ENCODE measurements at regions not wholly inside any gene's neighbourhood (a gene's known extent, or its start where the extent isn't known, plus 50 kb on each side); places are given as distances from the start of the nearest gene placed in this dataset.

DNA sequence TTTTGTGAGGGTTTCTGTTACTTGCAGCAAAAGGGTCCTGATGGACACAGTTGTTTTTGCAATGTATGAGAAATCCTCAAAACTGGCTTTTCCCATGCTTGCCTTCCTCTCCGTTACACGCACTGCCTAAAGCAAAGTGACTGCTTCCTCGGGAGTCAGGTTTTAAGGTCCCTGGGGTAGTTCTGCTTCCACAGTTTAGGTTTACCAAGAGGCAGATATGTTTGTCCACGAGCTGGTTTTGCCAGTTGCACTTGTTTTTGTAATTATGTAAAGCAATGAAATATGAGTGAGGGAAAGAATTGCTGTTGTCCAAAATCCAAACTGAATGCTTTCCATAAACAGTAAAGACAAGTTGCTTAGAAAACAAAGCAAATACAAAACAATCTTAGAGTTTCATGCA lies 290.7 kb upstream of the AMIGO2 start:
- Histone ChIP-seq H3K27me3 (no peaks in the 10 kb centered on the region), H3K4me1 (no peaks in the 10 kb centered on the region), H3K4me3 (no peak overlapping the region), H3K36me3 (no peaks in the 10 kb centered on the region), H3K9me3 (no peaks in the 10 kb centered on the region), H3K27ac (no peak overlapping the region)
- no peak for TF ChIP-seq POLR2A (IDR thresholded peaks at IDR 0.05)
- TF ChIP-seq, protein P1, sequence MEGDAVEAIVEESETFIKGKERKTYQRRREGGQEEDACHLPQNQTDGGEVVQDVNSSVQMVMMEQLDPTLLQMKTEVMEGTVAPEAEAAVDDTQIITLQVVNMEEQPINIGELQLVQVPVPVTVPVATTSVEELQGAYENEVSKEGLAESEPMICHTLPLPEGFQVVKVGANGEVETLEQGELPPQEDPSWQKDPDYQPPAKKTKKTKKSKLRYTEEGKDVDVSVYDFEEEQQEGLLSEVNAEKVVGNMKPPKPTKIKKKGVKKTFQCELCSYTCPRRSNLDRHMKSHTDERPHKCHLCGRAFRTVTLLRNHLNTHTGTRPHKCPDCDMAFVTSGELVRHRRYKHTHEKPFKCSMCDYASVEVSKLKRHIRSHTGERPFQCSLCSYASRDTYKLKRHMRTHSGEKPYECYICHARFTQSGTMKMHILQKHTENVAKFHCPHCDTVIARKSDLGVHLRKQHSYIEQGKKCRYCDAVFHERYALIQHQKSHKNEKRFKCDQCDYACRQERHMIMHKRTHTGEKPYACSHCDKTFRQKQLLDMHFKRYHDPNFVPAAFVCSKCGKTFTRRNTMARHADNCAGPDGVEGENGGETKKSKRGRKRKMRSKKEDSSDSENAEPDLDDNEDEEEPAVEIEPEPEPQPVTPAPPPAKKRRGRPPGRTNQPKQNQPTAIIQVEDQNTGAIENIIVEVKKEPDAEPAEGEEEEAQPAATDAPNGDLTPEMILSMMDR (IDR thresholded peaks at IDR 0.05 in 4 of 5, conservative IDR thresholded peaks at IDR 0.05 in 1 of 5), result no peak
- intact Hi-C loops (cut with DNase I; ENCODE audit: low total_unique reads), result no loop called here
- ATAC-seq (no peak), DNase-seq (no peak)
- in situ Hi-C loops (cut with MboI; ENCODE audit: low sequenced_read_pairs in 4 of 4), result no loop called here

GRCh38 chr12:47369085-47369484 lies 289.3 kb upstream of the AMIGO2 start:
- no peaks in the 10 kb centered on the region for H3K9me3 ChIP-seq
- no peaks in the 10 kb centered on the region for H3K36me3 ChIP-seq
- ATAC-seq (no peak), DNase-seq (no peak)
- no peak overlapping the region for H3K4me3 ChIP-seq
- H3K27me3 ChIP-seq, result no peaks in the 10 kb centered on the region
- intact Hi-C loops (cut with DNase I; ENCODE audit: low total_unique reads) (no loop called here), in situ Hi-C loops (cut with MboI; ENCODE audit: low sequenced_read_pairs in 4 of 4) (no loop called here)
- TF ChIP-seq, protein P1 (IDR thresholded peaks at IDR 0.05 in 4 of 5, conservative IDR thresholded peaks at IDR 0.05 in 1 of 5), result no peak
- TF ChIP-seq POLR2A (IDR thresholded peaks at IDR 0.05), result no peak
- no peak overlapping the region for H3K27ac ChIP-seq
- no peaks in the 10 kb centered on the region for H3K4me1 ChIP-seq

- DNase-seq (no peak), ATAC-seq (no peak)
- Histone ChIP-seq H3K4me1 (no peaks in the 10 kb centered on the region), H3K36me3 (no peaks in the 10 kb centered on the region), H3K4me3 (no peak overlapping the region), H3K9me3 (no peaks in the 10 kb centered on the region), H3K27ac (no peak overlapping the region), H3K27me3 (no peaks in the 10 kb centered on the region)
- TF ChIP-seq, protein P1 (IDR thresholded peaks at IDR 0.05 in 4 of 5, conservative IDR thresholded peaks at IDR 0.05 in 1 of 5), result no peak
- no peak for TF ChIP-seq POLR2A (IDR thresholded peaks at IDR 0.05)
- intact Hi-C loops (cut with DNase I; ENCODE audit: low total_unique reads), result no loop called here
- in situ Hi-C loops (cut with MboI; ENCODE audit: low sequenced_read_pairs in 4 of 4), result no loop called here
These were observed 288.3 kb upstream of the AMIGO2 start for GRCh38 chr12:47367912-47368537.

DNA sequence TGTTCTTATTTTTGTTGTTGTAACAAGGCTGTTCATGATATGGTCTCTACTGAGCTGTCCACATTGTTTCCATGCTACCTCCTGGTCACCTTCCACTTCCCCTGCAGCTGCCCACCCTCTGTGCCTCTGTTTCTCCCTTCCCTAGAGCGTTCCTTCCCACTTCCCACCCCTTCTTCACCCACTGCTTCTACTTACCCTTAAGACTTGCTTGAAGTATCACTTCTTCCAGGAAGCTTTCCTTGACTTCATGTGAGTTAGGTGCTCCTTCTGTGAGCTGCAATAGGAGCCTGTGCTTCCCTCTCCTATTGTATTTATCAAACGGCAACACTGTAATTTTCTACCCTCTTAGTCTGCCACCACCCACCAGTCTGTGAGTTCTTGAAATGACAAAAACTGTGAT lies 286.8 kb upstream of the AMIGO2 start:
- no peaks in the 10 kb centered on the region for H3K4me1 ChIP-seq
- intact Hi-C loops (cut with DNase I; ENCODE audit: low total_unique reads), result no loop called here

More for the DNA sequence above, 286.8 kb upstream of the AMIGO2 start:
- no peaks in the 10 kb centered on the region for H3K27me3 ChIP-seq
- no peaks in the 10 kb centered on the region for H3K36me3 ChIP-seq
- no peak overlapping the region for H3K4me3 ChIP-seq
- no peak for DNase-seq
- ATAC-seq, result no peak
- TF ChIP-seq POLR2A (IDR thresholded peaks at IDR 0.05), result no peak
- TF ChIP-seq, protein P1 (IDR thresholded peaks at IDR 0.05 in 4 of 5, conservative IDR thresholded peaks at IDR 0.05 in 1 of 5), result no peak
- H3K9me3 ChIP-seq, result no peaks in the 10 kb centered on the region
- no peak overlapping the region for H3K27ac ChIP-seq
- in situ Hi-C loops (cut with MboI; ENCODE audit: low sequenced_read_pairs in 4 of 4), result no loop called here

All from gastrocnemius medialis (tissue), 4 donors.